GM12878 (cell line): ENCODE measurements at regions not wholly inside any gene's neighbourhood (a gene's known extent, or its start where the extent isn't known, plus 50 kb on each side); places are given as distances from the start of the nearest gene placed in this dataset.

Experiments used
- ATAC-seq: fragments of 200-7000 bp; cut with Tn5 transposase; 3 replicates; pipeline ENCODE4 v1.9.1; 2020; ENCODE audit warnings: mild to moderate bottlenecking, moderate library complexity
- BruUV-seq: library from RNA; stranded (reverse); fragments of 400-500 nt; replicated peaks from 2 replicates; lab custom pipeline; 2021; lab: Mats Ljungman, UMichigan
- CTCF ChIA-PET: fragments of 300-600 bp; sonication (Branson Sonifier 250); formaldehyde crosslinking; extraction: SDS; loops from one replicate; lab custom pipeline; 2021; ENCODE audit warnings: inconsistent platforms; lab: Yijun Ruan, JAX
- POLR2A ChIA-PET: fragments of 350-600 bp; formaldehyde crosslinking; extraction: SDS; loops from one replicate; lab custom pipeline; 2021; ENCODE audit warnings: inconsistent platforms; lab: Charles Lee
- RAD21 ChIA-PET: fragments of 300-600 bp; sonication (Branson Sonifier 250); formaldehyde crosslinking; loops from one replicate; lab custom pipeline; 2023; ENCODE audit warnings: antibody characterized with exemption; ENCODE audit not compliant: unreplicated experiment; lab: Charles Lee
- SMC1A ChIA-PET: fragments of 300-600 bp; sonication (Branson Sonifier 250); formaldehyde crosslinking; loops from one replicate; lab custom pipeline; 2023; ENCODE audit not compliant: unreplicated experiment, uncharacterized antibody; lab: Charles Lee
- DNase-seq: peaks from one replicate; pipeline ENCODE4 v3.0.0-alpha.2; 2011; ENCODE audit warnings: low read depth, low spot score
- FAIRE-seq: peaks from 3 replicates; lab custom pipeline; 2011; peaks lifted over from hg19 to GRCh38; lab: Jason Lieb, UNC
- H2AFZ ChIP-seq: 2 replicates; pipeline ENCODE4 v1.6.0; 2011; ENCODE audit warnings: low read depth, low read length, control low read depth; ENCODE audit not compliant: control insufficient read depth
- H3K27ac ChIP-seq: 2 replicates; pipeline ENCODE4 v1.5.1; 2011; ENCODE audit warnings: control low read depth; ENCODE audit not compliant: control insufficient read depth, insufficient read depth
- H3K27me3 ChIP-seq, 2 experiments: replicated peaks in 1 of 2; 2 replicates each; pipeline versions ENCODE4 v1.6.0 to v1.6.1; 2011; ENCODE audit warnings: low read length in 1 of 2; ENCODE audit not compliant: control insufficient read depth in 2 of 2, insufficient read depth in 2 of 2
- H3K36me3 ChIP-seq, 2 experiments: 2 replicates each; pipeline ENCODE4 v1.5.1; 2011; ENCODE audit warnings: low read length in 1 of 2; ENCODE audit not compliant: control insufficient read depth in 2 of 2, insufficient read depth in 2 of 2
- H3K4me1 ChIP-seq: 2 replicates; pipeline ENCODE4 v1.6.1; 2011; ENCODE audit warnings: mild to moderate bottlenecking, low read length, moderate library complexity, mixed read lengths; ENCODE audit not compliant: control insufficient read depth, insufficient read depth
- H3K4me2 ChIP-seq: 2 replicates; pipeline ENCODE4 v1.6.0; 2011; ENCODE audit warnings: control low read depth; ENCODE audit not compliant: control insufficient read depth, insufficient read depth
- H3K4me3 ChIP-seq: fragments of 200-600 bp; sonication (generic); 2 replicates; pipeline ENCODE4 v1.5.1; 2016
- H3K79me2 ChIP-seq: 2 replicates; pipeline ENCODE4 v1.6.0; 2011; ENCODE audit warnings: low read length; ENCODE audit not compliant: control insufficient read depth, insufficient read depth
- H3K9ac ChIP-seq: 2 replicates; pipeline ENCODE4 v1.8.0; 2011; ENCODE audit warnings: low read length, control low read depth, mixed read lengths; ENCODE audit not compliant: control insufficient read depth, insufficient read depth
- H3K9me3 ChIP-seq: replicated peaks from 3 replicates; pipeline ENCODE4 v1.5.1; 2011; ENCODE audit warnings: mild to moderate bottlenecking, low read length; ENCODE audit not compliant: control insufficient read depth, insufficient read depth
- H4K20me1 ChIP-seq: 2 replicates; pipeline ENCODE4 v1.6.0; 2011; ENCODE audit not compliant: control insufficient read depth, insufficient read depth
- BMI1 ChIP-seq: fragments of 450-650 bp; IDR thresholded peaks from 2 replicates; pipeline ENCODE4 v1.6.1; 2016; ENCODE audit warnings: mild to moderate bottlenecking, moderate library complexity, borderline replicate concordance
- CBFB ChIP-seq: IDR thresholded peaks from 2 replicates; pipeline ENCODE4 v1.6.1; 2016; ENCODE audit warnings: antibody characterized with exemption, low read depth
- CBX3 ChIP-seq: fragments of 200-600 bp; sonication (generic); IDR thresholded peaks from 2 replicates; pipeline ENCODE4 v1.6.1; 2016; ENCODE audit warnings: low read depth, borderline replicate concordance
- CREM ChIP-seq: IDR thresholded peaks from 2 replicates; pipeline ENCODE4 v1.6.1; 2014; ENCODE audit warnings: antibody characterized with exemption, low read depth
- EZH2 ChIP-seq: IDR thresholded peaks from 2 replicates; pipeline ENCODE4 v1.6.1; 2012; ENCODE audit warnings: low read depth, mild to moderate bottlenecking, control low read depth, inconsistent platforms, low read length, borderline replicate concordance; ENCODE audit not compliant: control insufficient read depth
- HDAC2 ChIP-seq: fragments of 200-600 bp; sonication (generic); IDR thresholded peaks from 2 replicates; pipeline ENCODE4 v1.6.1; 2017
- HDGF ChIP-seq: fragments of 450-650 bp; IDR thresholded peaks from 2 replicates; pipeline ENCODE4 v1.6.1; 2016; ENCODE audit warnings: antibody characterized with exemption
- HSF1 ChIP-seq: fragments of 150-350 bp; IDR thresholded peaks from 2 replicates; pipeline ENCODE4 v1.6.1; 2014; ENCODE audit warnings: mild to moderate bottlenecking, low read depth, low read length
- MYB ChIP-seq: fragments of 150-350 bp; IDR thresholded peaks from 2 replicates; pipeline ENCODE4 v1.6.1; 2014; ENCODE audit warnings: mild to moderate bottlenecking, low read depth, low read length, borderline replicate concordance
- NFYB ChIP-seq: IDR thresholded peaks from 2 replicates; pipeline ENCODE4 v1.6.1; 2011; ENCODE audit warnings: low read depth, mild to moderate bottlenecking, low read length, improper control_type of control experiment, moderate library complexity; ENCODE audit not compliant: insufficient read depth
- NKRF ChIP-seq: fragments of 450-650 bp; conservative IDR thresholded peaks from 2 replicates; pipeline ENCODE4 v1.6.1; 2017; ENCODE audit warnings: mild to moderate bottlenecking, moderate library complexity
- RELA ChIP-seq: fragments of 450-650 bp; IDR thresholded peaks from 2 replicates; pipeline ENCODE4 v1.8.0; 2014; ENCODE audit warnings: borderline replicate concordance; ENCODE audit not compliant: partially characterized antibody
- SMAD1 ChIP-seq: fragments of 450-650 bp; IDR thresholded peaks from 2 replicates; pipeline ENCODE4 v1.6.1; 2018; ENCODE audit warnings: mild to moderate bottlenecking, low read depth; ENCODE audit not compliant: partially characterized antibody
- SMAD5 ChIP-seq: IDR thresholded peaks from 2 replicates; pipeline ENCODE4 v1.6.1; 2016; ENCODE audit warnings: antibody characterized with exemption, low read depth
- SREBF1 ChIP-seq: IDR thresholded peaks from 2 replicates; pipeline ENCODE4 v1.6.1; 2012; ENCODE audit warnings: mild to moderate bottlenecking, low read length
- TARDBP ChIP-seq: IDR thresholded peaks from 2 replicates; pipeline ENCODE4 v1.6.1; 2016; ENCODE audit warnings: borderline replicate concordance
- TCF12 ChIP-seq: IDR thresholded peaks from 2 replicates; pipeline ENCODE4 v1.6.1; 2011; ENCODE audit warnings: low read depth, mild to moderate bottlenecking, low read length
- ZBTB40 ChIP-seq: fragments of 450-650 bp; IDR thresholded peaks from 2 replicates; pipeline ENCODE4 v1.6.1; 2016; ENCODE audit warnings: mild to moderate bottlenecking, moderate library complexity, borderline replicate concordance
- WGBS: methylation state at CpG from one replicate; pipeline ENCODE4 v1.1.6; 2016; ENCODE audit warnings: low lambda C conversion rate; ENCODE audit not compliant: insufficient replicate concordance, insufficient coverage; ENCODE audit errors: missing lambda C conversion rate; 5-methylcytosine and 5-hydroxymethylcytosine counted together
- in situ Hi-C: fragments of 300-500 bp; cut with MboI; formaldehyde crosslinking; loops from 9 replicates; pipeline ENCODE4 v1.14.3; 2018; ENCODE audit warnings: mixed read lengths
- intact Hi-C: fragments of 100-400 bp; cut with micrococcal nuclease; formaldehyde crosslinking; loops from one replicate; pipeline ENCODE4 v1.14.2; 2022; ENCODE audit not compliant: unreplicated experiment

- Histone ChIP-seq H2AFZ (no peak overlapping the region), H3K36me3 (no peaks in the 10 kb centered on the region), H3K4me1 (no peaks in the 10 kb centered on the region), H3K4me2 (no peak overlapping the region), H4K20me1 (no peaks in the 10 kb centered on the region), H3K27ac (no peak overlapping the region), H3K4me3 (no peak overlapping the region), H3K9ac (no peak overlapping the region), H3K79me2 (no peaks in the 10 kb centered on the region), H3K9me3 (no peaks in the 10 kb centered on the region), H3K27me3 (no peaks in the 10 kb centered on the region)
- intact Hi-C loops = no loop called here
- no peak for TF ChIP-seq HSF1
- TF ChIP-seq SMAD1 = no peak
- no peak for TF ChIP-seq CBFB
- no peak for TF ChIP-seq MYB
- TF ChIP-seq BMI1 = no peak
- no peak for TF ChIP-seq NKRF
- no peak for TF ChIP-seq RELA
- TF ChIP-seq CBX3 = no peak
- TF ChIP-seq TARDBP = no peak
- TF ChIP-seq NFYB = no peak
- TF ChIP-seq TCF12 = no peak
- no peak for TF ChIP-seq SMAD5
- TF ChIP-seq EZH2 = no peak
- no peak for TF ChIP-seq CREM
- TF ChIP-seq SREBF1 = no peak
- no peak for TF ChIP-seq HDAC2
- TF ChIP-seq HDGF = no peak
- TF ChIP-seq ZBTB40 = no peak
- ChIA-PET RAD21 (no interaction called here), CTCF (no interaction called here), SMC1A (no interaction called here), POLR2A (interaction anchor here (0.7 kb wide), 1 partner anchor 33 kb away, joined by 3 read pairs; no protein-coding TSS in a partner anchor)
- 88% methylated on average over 6 of the region's 6 CpGs for WGBS
- ATAC-seq (no peak), DNase-seq (no peak), FAIRE-seq (no peak)
- in situ Hi-C loops = no loop called here
- no TSS peak for BruUV-seq
Observed at GRCh38 chr2:47631306-47631705, 60.5 kb upstream of the KCNK12 start.
